ENCODE measurements at regions not wholly inside any gene's neighbourhood (a gene's known extent, or its start where the extent isn't known, plus 50 kb on each side); places are given as distances from the start of the nearest gene placed in this dataset.
"Not testable (repeated sequence)": the region's sequence is repeated elsewhere in the genome, so short reads cannot be mapped to it uniquely, and the experiment has no call there.

DNA sequence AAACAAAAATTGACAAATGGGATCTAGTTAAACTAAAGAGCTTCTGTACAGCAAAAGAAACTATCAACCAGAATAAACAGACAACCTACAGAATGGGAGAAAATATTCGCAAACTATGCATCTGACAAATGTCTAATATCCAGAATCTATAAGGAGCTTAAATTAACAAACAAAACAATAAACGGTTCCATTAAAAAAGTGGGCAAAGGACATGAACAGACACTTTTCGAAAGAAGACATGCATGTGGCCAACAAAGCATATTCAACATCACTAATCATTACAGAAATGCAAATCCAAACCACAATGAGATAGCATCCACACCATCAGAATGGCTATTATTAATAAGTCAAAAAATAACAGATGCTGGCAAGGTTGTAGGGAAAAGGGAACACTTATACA lies 50.5 kb upstream of the MED13L start:
- H3K36me3 ChIP-seq (ENCODE audit: low read depth); H3K4me1 ChIP-seq (ENCODE audit: low read depth); DNase-seq; intact Hi-C loops (cut with DNase I, micrococcal nuclease); H3K9me3 ChIP-seq; H3K4me3 ChIP-seq; ATAC-seq: not testable (repeated sequence)

DNA sequence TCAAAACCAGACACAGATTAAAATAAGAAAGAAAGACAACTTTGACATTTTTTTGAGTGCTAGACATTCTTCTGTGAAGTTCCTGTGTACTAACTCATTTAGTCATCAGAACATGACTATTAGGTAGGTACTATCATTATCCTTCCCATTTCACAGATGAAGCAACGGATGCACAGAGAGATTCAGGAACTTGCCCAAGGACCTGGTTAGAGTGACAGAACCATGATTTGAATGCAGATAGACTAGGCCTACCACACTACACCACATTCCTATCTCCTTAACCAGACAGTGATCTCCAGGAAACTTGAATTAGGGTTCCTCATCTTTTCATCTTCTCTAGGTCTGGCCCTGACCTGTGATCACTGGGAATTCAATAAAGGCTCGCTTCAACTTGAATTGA lies 54.4 kb upstream of the MED13L start:
- no peaks in the 10 kb centered on the region for H3K4me1 ChIP-seq (ENCODE audit: low read depth)
- H3K4me3 ChIP-seq, result no peak overlapping the region
- H3K9me3 ChIP-seq, result no peaks in the 10 kb centered on the region
- TF ChIP-seq, protein P1, sequence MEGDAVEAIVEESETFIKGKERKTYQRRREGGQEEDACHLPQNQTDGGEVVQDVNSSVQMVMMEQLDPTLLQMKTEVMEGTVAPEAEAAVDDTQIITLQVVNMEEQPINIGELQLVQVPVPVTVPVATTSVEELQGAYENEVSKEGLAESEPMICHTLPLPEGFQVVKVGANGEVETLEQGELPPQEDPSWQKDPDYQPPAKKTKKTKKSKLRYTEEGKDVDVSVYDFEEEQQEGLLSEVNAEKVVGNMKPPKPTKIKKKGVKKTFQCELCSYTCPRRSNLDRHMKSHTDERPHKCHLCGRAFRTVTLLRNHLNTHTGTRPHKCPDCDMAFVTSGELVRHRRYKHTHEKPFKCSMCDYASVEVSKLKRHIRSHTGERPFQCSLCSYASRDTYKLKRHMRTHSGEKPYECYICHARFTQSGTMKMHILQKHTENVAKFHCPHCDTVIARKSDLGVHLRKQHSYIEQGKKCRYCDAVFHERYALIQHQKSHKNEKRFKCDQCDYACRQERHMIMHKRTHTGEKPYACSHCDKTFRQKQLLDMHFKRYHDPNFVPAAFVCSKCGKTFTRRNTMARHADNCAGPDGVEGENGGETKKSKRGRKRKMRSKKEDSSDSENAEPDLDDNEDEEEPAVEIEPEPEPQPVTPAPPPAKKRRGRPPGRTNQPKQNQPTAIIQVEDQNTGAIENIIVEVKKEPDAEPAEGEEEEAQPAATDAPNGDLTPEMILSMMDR (IDR thresholded peaks at IDR 0.05), result no peak
- DNase-seq, result no peak
- intact Hi-C loops (cut with DNase I, micrococcal nuclease), result no loop called here
- H3K36me3 ChIP-seq (ENCODE audit: low read depth), result no peaks in the 10 kb centered on the region
- no peak for ATAC-seq

DNA sequence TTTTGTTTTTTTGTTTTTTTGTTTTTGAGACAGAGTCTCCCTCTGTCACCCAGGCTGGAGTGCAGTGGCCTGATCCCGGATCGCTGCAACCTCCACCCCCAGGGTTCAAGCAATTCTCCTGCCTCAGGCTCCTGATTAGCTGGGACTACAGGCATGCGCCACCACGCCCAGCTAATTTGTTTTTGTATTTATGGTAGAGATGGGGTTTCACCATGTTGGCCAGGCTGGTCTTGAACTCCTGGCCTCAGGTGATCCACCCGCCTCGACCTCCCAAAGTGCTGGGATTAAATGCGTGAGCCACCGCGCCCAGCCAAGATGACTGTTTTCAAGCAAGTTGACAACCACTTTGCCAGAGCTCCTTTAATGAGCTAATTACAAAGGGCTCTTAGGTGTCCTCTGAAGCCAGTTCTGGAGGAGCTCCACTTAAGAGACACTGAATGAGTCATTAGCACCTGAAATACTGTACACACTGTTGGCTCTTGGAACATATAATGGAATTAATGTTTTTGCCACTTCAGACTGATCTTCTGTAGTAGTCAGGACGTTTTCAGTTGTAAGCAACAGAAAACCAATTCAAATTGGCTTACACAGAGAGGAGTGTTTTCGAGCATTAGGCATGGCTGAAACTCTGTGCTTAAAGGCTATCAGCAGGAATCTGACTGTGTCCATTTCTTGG lies 55.4 kb upstream of the MED13L start:
- Histone ChIP-seq H3K4me1 (ENCODE audit: low read depth) (no peaks in the 10 kb centered on the region), H3K4me3 (no peak overlapping the region), H3K36me3 (ENCODE audit: low read depth) (no peaks in the 10 kb centered on the region), H3K9me3 (no peaks in the 10 kb centered on the region)
- TF ChIP-seq, protein P1 (IDR thresholded peaks at IDR 0.05), result no peak
- intact Hi-C loops (cut with DNase I, micrococcal nuclease), result no loop called here
- no peak for ATAC-seq
- DNase-seq, result no peak

DNA sequence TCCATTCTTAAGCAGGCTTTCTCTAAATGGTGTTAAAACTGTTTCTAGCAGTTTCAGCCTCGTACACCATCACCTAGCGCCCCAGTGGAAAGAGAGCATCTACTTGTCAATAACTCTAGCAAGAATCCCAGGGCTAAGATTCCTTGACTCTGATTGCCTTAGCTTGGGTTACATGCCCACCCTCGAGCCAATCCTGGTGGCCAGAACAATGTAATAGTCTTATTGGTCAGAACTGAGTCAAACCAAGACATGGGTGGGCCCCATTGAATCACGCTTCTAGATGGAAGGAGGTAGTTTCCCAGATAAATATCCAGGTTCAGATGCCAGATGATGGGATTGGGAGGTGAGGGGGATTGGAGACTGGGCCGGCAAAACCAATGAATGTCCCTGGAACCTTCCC lies 55.9 kb upstream of the MED13L start:
- no peaks in the 10 kb centered on the region for H3K4me1 ChIP-seq (ENCODE audit: low read depth)
- DNase-seq (no peak), ATAC-seq (no peak)
- TF ChIP-seq, protein P1 (IDR thresholded peaks at IDR 0.05), result no peak
- H3K36me3 ChIP-seq (ENCODE audit: low read depth), result no peaks in the 10 kb centered on the region
- intact Hi-C loops (cut with DNase I, micrococcal nuclease), result no loop called here
- H3K9me3 ChIP-seq, result no peaks in the 10 kb centered on the region
- no peak overlapping the region for H3K4me3 ChIP-seq

DNA sequence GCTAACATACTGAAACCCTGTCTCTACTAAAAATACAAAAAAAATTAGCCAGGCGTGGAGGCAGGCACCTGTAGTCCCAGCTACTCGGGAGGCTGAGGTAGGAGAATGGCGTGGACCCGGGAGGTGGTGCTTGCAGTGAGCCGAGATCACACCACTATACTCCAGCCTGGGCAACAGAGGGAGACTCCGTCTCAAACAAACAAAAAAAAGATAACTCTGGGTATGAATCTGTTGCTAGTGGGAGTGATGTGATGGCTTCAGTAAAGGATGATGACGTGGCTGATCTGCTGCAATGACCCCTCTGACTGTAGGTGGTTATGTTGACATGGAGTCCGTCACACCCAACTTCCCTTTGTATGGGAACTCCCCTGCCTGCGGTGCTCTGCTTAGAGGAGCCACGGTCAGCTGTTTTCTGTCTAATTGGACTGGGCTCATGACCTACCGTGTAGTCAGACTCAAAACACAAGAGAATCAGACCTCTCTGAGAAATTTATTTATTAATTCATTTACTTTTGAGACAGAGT lies 59.1 kb upstream of the MED13L start:
- intact Hi-C loops (cut with DNase I, micrococcal nuclease), result no loop called here

DNA sequence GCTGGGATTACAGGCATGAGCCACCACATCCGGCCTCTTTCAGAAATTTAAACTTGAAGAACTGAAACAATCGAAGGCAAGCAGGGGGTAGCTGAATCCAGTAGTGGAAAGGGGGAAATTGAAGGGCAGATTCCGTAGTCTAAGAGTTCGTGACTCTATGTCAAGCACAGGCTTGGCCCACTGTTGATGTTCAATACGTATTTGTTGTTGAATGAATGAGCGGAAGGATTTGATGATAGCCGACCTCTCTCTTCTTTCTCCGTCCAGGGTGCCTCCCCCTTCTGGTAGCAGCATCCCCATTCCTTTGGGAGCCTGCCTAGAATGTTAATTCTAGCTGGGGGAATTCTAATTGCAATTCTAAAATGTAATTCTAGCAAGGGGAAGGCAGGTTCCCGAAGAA lies 59.8 kb upstream of the MED13L start:
- intact Hi-C loops (cut with DNase I, micrococcal nuclease), result no loop called here
- H3K36me3 ChIP-seq (ENCODE audit: low read depth), result no peaks in the 10 kb centered on the region
- no peak for ATAC-seq
- H3K4me1 ChIP-seq (ENCODE audit: low read depth), result no peaks in the 10 kb centered on the region
- DNase-seq, result no peak
- H3K9me3 ChIP-seq, result no peaks in the 10 kb centered on the region
- no peak overlapping the region for H3K4me3 ChIP-seq
- TF ChIP-seq, protein P1 (IDR thresholded peaks at IDR 0.05), result no peak

More for the DNA sequence above, 59.1 kb upstream of the MED13L start:
- Histone ChIP-seq H3K36me3 (ENCODE audit: low read depth) (no peaks in the 10 kb centered on the region), H3K4me1 (ENCODE audit: low read depth) (no peaks in the 10 kb centered on the region), H3K9me3 (no peaks in the 10 kb centered on the region), H3K4me3 (no peak overlapping the region)
- ATAC-seq (peak; percentile 81), DNase-seq (peak in 1 of 3 donors; percentile 21)
- TF ChIP-seq, protein P1 (IDR thresholded peaks at IDR 0.05), result no peak
